NCI-H2171 treated with DMSO at 0.1 percent for 48 hours (cell line): ENCODE measurements at regions not wholly inside any gene's neighbourhood (a gene's known extent, or its start where the extent isn't known, plus 50 kb on each side); places are given as distances from the start of the nearest gene placed in this dataset.
A peak's percentile ranks its signal among the peaks of the same experiment; 100 is the strongest.

Source experiments
- DNase-seq: peaks from one replicate; lab custom pipeline; 2025; lab: John Stamatoyannopoulos, UW

DNA sequence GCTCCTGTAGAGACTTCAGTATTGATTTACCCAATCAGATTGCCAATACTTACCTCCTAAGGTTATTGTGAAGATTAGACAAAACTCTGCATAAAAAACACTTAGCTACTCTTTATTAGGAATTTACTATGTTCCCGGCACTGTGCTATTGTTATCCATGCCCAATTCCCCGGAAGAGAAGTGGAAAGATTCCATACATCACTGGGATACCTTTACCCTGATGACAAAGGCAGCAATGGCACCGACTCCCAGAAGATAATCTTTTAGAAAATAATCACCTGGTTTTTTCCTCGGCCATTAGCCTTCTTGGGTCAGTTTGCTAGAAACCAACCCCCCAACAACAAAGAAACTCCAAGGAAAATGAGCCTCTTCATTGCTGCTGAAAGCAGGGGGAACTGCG lies 226.0 kb downstream of the SNX18 start:
- no peak for DNase-seq

GRCh38 chr5:54742417-54742891 lies 224.9 kb downstream of the SNX18 start:
- DNase-seq: no peak

GRCh38 chr5:54741711-54742110 lies 224.2 kb downstream of the SNX18 start:
- no peak for DNase-seq

- no peak for DNase-seq
These were observed 222.6 kb downstream of the SNX18 start for GRCh38 chr5:54740141-54740540.

GRCh38 chr5:54739371-54739770 lies 221.8 kb downstream of the SNX18 start:
- DNase-seq: no peak

DNA sequence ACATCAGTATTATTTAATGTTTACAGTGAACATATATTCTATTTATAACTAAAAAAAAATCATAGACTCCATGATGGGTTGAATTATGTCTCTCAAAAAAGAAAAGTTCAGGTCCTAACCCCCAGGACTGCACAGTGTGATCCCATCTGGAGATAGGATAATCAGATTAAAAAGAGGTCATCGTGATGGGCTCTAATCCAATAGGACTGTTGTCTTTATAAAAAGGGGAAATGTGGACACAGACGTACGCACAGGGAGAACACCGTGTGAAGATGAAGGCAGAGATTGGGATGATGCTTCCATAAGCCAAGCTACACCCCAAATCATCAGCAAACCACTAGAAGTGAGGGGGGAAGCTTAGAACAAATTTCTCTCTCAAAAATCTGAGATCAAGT lies 221.4 kb downstream of the SNX18 start:
- DNase-seq: no peak

GRCh38 chr5:54738118-54738972 lies 220.8 kb downstream of the SNX18 start:
- no peak for DNase-seq

DNA sequence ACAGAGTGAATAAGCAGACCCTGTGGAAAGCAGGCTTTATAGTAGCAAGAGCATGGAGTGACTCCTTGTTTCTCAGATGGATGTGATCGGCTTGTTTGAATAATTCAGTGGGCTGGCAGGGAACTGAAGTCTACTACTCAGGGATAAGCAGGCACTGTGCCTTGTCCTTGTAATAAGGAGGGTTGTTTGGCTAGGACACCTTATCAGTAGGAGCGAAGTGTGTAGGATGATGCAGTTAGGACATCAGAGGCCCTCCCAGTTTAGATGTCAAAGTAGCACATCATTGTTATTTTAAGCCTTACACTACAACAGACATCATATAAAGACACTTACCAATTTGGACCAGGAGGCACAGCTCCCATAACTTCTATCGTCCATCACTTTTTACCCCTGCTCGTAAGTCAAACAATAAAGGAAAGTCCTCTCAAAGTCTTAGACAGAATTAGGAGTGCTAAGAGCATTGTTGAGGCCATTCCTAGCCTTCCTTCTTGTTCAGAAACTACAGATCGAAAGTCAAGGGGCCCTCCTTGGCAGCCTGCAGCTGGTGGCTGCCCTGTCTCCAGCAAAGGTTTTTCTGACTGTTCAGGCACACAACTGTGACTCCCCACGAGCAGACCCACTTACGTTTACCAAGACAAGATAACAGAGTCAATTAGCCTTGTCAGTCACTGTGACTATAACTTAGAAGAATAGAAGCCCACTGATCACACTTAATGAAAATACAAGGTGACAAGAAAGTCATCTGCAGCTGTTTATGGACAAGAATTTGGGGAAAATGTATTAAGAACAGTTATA lies 218.6 kb downstream of the SNX18 start:
- DNase-seq: no peak

DNA sequence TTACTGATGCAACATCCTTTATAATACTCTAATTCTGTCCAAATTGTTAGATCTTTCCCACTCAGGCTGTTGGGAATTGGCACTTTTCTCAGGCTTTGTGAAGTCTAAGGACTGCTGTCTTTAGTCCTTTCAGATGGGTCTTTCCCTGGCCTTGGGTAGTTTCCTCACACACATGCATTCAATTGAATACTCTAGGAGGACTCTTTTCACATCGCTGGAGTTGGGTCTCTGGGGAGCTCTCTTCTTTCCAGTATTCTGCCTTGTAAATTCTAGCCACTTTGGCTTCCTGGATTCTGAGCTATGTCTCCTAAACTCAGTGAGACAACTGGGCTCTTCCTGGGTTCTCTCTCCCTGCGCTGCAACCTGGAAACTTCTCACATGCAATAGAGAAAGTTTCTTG lies 215.5 kb downstream of the SNX18 start:
- no peak for DNase-seq

DNA sequence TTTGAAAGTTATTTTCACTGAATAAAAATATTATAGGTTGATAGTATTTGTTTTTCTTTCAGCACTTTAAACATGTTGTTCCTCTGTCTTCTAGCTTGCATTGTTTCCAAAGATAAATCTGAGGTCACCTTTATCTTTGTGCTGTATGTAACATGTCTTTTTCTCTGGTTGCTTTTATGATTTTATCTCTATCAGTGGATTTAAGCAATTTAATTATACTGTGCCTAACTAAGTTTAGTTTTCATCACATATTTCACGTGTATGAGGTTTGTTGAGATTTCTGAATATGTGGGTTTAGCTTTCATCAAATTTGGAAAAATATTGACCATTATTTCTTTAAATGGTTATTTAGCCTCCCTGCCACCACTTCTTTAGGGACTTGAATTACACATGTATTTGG lies 214.5 kb downstream of the SNX18 start:
- no peak for DNase-seq

DNA sequence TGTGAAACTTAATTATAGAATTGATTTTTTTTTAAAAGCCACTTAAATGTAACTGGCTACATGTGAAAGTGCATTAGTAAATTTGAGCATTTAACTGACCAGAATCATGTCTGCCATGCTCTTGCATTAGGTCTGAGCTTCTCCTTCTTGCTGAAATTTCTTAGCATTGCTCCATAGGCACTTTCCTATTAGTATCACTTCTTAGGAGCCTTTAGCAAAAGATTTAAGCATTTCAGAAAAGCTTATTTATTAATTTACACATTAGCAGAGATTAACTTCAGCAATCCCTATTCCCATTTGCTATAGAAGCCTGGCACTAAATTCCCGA lies 211.0 kb downstream of the SNX18 start:
- no peak for DNase-seq

DNA sequence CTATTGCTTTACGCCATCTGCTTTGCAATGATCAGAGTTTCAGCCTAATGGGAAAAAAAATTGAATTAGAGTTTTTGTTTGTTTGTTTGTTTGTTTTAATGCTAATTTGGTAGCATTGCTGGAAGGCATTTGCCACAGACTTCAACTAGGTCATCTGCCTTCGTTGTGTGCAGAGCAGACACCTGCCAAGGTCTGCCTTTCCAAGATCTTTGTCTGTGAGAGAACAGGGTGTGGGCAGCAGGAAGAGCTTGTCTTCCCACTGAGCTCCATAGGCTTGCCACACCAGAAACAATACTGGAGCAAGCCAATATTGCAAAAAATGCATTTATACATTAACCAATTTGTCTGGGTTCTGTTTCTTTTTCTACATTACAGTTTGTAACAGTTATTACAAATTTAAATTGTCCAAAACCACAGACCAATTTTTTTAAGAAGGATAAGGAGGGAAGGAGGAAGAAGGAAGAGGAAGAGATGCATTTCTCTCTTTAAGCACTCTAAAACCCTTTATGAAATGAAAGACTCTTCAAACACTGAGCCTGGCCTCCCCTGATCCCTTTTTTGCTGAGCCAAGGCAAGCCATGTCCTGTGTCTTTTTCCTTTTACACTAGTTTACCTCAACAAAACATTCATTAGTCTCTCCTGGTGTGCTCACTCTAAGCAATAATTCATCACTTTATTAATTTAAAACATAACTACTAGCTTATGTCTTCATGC lies 210.5 kb downstream of the SNX18 start:
- DNase-seq: no peak

DNA sequence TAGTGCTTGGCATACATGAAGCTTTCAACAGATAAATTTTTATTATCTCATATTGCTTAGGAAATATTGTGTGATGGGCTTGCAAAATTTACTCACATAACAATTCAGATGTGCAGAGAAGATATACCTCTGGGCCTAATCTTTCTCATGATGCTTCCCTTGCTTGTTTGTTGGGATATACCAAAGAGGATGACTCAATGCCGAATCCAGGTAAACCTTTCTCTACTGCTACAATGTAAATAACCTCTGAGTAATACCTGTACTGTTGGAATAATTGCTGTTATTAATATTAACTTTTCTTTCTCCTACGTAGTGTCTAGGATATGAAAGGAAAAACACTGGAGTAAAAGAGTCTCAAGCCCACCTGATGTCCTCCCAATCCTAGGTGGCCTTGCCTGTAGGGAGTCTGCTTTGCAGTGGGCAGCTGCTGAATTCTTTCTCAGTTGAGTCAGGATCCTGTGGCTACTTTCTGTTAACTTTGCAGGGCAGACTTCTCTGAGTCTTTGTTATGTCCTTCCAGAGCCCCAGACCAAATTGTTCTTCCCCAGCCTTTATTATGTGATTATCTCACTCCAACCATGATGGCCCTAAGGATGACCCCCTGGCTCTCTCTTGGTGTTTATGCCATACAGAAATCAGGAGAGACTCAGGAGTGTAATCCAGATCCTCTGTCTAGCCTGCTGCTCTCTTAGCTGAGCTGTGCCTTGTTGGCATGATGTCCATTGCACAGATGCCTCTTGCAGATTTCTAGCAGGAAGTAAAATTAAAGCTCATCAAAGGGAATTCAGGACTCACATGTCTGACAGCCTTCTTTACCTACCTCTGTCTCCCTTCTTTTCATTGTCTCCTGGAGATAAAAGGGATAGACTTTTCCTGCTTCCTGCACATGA lies 208.1 kb downstream of the SNX18 start:
- DNase-seq: no peak

- DNase-seq: no peak
These were observed 205.4 kb downstream of the SNX18 start for GRCh38 chr5:54722846-54723433.

GRCh38 chr5:54721951-54722654 lies 204.5 kb downstream of the SNX18 start:
- no peak for DNase-seq

- no peak for DNase-seq
These were observed 203.6 kb downstream of the SNX18 start for GRCh38 chr5:54721116-54721515.

- DNase-seq: no peak
These were observed 202.8 kb downstream of the SNX18 start for GRCh38 chr5:54720341-54720740.

DNA sequence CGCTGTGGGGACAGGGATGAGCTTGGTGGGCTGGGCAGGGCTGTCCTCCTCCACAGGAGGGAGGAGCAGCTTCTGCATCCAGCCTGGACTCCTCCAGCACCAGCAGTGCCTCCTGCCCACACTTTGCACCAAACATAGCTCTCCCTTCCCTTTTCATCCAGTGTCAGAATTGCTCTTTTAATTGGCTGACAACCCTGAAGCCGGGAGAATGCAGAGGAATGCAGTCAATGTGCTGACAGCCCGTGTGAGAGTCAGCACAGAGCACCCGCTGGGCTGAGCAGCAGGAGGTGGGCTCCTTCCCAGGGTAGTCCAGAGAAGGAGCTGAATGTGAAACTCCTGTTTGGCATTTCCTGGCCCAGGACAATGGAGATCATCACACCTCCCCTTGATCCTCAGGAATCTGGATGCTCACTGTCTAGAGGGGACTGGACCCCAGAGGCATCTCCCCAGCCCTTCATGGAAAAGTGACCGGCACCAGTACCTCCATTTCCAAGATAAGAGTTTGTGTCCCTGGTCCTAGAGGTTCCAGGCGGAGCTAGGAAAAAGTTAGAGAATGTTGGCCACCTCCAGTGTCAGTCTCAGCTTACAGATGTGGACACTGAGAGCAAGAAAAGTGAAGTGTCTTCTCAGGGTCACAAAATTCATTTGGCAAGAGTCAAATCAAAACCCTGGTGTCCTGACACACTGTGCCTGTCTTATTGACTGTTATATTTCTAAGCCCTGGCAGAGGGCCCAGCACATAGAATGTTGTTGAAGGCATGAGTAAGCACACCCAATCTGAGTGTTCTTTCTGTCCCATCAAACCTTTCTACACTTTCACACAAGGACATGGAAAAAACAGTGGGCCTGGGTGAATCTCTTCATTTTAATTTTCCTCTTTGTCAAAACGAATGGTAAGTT lies 202.1 kb downstream of the SNX18 start:
- no peak for DNase-seq

GRCh38 chr5:54718656-54719055 lies 201.1 kb downstream of the SNX18 start:
- peak; percentile 64 for DNase-seq

DNA sequence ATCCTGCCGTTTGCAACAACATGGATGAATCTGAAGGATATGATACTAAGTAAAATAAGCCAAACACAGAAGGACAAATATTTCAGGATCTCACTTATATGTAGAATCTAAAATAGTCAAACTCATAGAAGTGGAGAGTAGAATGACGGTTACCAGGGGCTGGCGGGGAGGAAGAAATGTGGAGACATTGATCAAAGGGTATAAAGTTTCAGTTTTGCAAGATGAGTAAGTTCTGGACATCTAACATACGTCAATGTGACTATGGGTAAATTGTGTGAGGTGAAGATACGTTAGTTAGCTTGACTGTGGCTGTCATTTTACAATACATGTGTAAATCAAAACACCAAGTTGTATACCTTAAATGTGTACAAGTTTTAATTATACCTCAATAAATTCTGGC lies 200.3 kb downstream of the SNX18 start:
- DNase-seq: no peak
